ENCODE measurements at regions not wholly inside any gene's neighbourhood (a gene's known extent, or its start where the extent isn't known, plus 50 kb on each side); places are given as distances from the start of the nearest gene placed in this dataset.

DNA sequence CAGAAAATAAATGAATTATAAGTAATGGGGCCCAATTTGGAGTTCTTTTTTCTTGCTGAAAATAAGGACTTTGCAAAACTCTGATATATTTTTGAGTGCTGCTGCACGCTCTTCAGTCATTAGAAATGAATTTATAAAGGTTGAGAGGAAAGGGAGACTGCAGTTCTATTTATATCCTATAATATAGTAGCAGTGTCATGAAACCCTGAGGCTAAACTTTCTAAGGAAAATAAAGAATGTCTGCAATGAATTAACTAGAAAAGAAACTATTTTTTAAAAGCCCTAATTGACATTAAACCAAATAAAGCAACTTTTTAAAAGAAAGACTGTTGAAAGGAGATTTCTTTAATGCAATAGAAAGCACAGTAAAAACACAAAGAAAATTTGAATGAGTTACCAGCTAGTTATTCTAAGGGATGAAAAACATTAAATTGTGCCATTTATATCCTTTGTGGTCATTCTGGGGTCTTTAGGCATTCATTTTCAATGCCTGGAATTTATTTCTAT, 1072.8 kb upstream of the TMEFF2 start:
- H3K4me3 ChIP-seq (ENCODE audit: low read length): no peak overlapping the region
- no peak overlapping the region for H3K9ac ChIP-seq (ENCODE audit: low read length)
- no peak overlapping the region for H2AFZ ChIP-seq (ENCODE audit: low read length)
- H3K9me3 ChIP-seq (ENCODE audit: low read length): peaks cover 16% of the 10 kb centered on the region
- H3K27ac ChIP-seq (ENCODE audit: low read length): no peak overlapping the region
- no peak for DNase-seq
- no peaks in the 10 kb centered on the region for H3K79me2 ChIP-seq (ENCODE audit: low read length)
- no peaks in the 10 kb centered on the region for H3K27me3 ChIP-seq (ENCODE audit: low read length)
- H3K9me2 ChIP-seq (replicated peaks; ENCODE audit: insufficient read depth, low read length): no peaks in the 10 kb centered on the region
- no peaks in the 10 kb centered on the region for H3K4me1 ChIP-seq (ENCODE audit: low read length)
- no peaks in the 10 kb centered on the region for H3K36me3 ChIP-seq (ENCODE audit: insufficient read depth, low read length)
- H3K4me2 ChIP-seq (ENCODE audit: low read depth, low read length, poor library complexity, severe bottlenecking): no peak overlapping the region
- no peaks in the 10 kb centered on the region for H4K20me1 ChIP-seq (ENCODE audit: insufficient read depth, low read depth, low read length)

DNA sequence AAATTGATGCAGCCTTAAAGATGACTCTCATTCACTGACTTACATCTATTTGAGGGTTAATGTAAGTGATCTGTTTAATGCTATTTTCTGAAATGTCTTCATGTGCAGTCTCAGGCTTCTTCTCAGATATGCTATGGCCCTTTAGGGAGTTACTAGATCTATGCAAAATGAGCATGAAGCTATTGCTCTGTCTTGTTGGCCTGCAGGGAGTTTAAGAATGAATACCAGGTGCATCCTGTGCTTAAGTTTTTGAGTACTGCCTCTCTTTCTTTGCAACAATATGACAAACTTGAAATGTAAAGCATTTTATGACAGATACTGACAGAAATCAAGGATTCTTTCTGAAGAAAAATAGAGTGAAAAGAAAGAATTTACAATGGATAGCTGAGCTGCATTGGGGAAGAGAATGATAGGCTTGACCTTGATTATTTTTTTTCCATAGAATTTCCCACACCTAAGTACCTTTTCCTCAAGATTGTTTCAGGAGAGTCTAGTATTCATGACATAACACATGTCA, 1058.3 kb upstream of the TMEFF2 start:
- H3K27me3 ChIP-seq (ENCODE audit: low read length): no peaks in the 10 kb centered on the region
- no peaks in the 10 kb centered on the region; the same call in 1 of the 2 replicates for H3K4me1 ChIP-seq (ENCODE audit: low read length)
- no peak for DNase-seq
- no peaks in the 10 kb centered on the region for H3K9me2 ChIP-seq (replicated peaks; ENCODE audit: insufficient read depth, low read length)
- H3K9ac ChIP-seq (ENCODE audit: low read length): no peak overlapping the region
- H2AFZ ChIP-seq (ENCODE audit: low read length): no peak overlapping the region
- no peaks in the 10 kb centered on the region for H4K20me1 ChIP-seq (ENCODE audit: insufficient read depth, low read depth, low read length)
- H3K79me2 ChIP-seq (ENCODE audit: low read length): no peaks in the 10 kb centered on the region
- no peak overlapping the region for H3K27ac ChIP-seq (ENCODE audit: low read length)
- H3K9me3 ChIP-seq (ENCODE audit: low read length): peaks cover 21% of the 10 kb centered on the region
- no peaks in the 10 kb centered on the region for H3K36me3 ChIP-seq (ENCODE audit: insufficient read depth, low read length)
- no peak overlapping the region for H3K4me3 ChIP-seq (ENCODE audit: low read length)
- H3K4me2 ChIP-seq (ENCODE audit: low read depth, low read length, poor library complexity, severe bottlenecking): no peak overlapping the region

DNA sequence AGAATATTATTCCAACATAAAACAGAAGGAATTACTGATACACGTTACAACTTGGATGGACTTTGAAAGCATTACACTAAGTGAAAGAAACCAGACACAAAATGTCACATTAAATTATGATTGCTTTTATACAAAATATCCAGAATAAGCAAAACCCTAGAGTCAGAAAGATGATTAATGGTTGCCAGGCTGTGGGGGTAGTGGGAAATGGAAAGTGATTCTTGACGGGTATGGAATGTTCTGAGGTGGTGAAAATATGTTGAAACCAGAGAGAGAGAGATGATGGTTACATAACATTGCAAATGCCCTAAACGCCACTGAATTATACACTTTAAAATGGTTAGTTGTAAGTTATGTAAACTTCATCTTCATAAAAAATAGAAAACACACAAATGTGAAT, 1057.2 kb upstream of the TMEFF2 start:
- Histone ChIP-seq H3K4me3 (ENCODE audit: low read length) (no peak overlapping the region), H3K9ac (ENCODE audit: low read length) (no peak overlapping the region), H3K79me2 (ENCODE audit: low read length) (no peaks in the 10 kb centered on the region), H3K27ac (ENCODE audit: low read length) (no peak overlapping the region), H2AFZ (ENCODE audit: low read length) (no peak overlapping the region), H3K4me2 (ENCODE audit: low read depth, low read length, poor library complexity, severe bottlenecking) (no peak overlapping the region), H3K9me2 (replicated peaks; ENCODE audit: insufficient read depth, low read length) (no peaks in the 10 kb centered on the region), H3K36me3 (ENCODE audit: insufficient read depth, low read length) (no peaks in the 10 kb centered on the region), H3K9me3 (ENCODE audit: low read length) (peaks cover 19% of the 10 kb centered on the region), H3K27me3 (ENCODE audit: low read length) (no peaks in the 10 kb centered on the region), H3K4me1 (ENCODE audit: low read length) (no peaks in the 10 kb centered on the region; the same call in 1 of the 2 replicates), H4K20me1 (ENCODE audit: insufficient read depth, low read depth, low read length) (no peaks in the 10 kb centered on the region)
- DNase-seq: no peak

DNA sequence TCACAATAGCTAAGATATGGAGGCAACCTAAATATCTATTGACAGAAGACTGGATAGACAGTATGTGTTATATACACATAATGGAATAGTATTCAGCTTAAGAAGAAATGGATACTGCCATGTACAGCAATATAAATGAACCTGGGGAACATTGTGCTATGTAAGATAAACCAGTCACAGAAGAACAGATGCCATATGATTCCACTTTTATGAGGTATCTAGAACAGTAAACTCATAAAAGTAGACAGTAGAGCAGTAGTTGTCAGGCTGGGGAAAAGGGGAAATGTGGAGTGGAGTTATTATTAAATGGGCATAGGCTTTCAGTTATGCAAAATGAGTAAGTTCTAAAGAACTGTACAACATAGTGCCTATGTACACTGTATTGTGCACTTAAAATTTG, 1055.7 kb upstream of the TMEFF2 start:
- Histone ChIP-seq H3K36me3 (ENCODE audit: insufficient read depth, low read length) (no peaks in the 10 kb centered on the region), H2AFZ (ENCODE audit: low read length) (no peak overlapping the region), H3K9ac (ENCODE audit: low read length) (no peak overlapping the region), H3K4me3 (ENCODE audit: low read length) (no peak overlapping the region), H3K4me2 (ENCODE audit: low read depth, low read length, poor library complexity, severe bottlenecking) (no peak overlapping the region), H3K4me1 (ENCODE audit: low read length) (no peaks in the 10 kb centered on the region; the same call in 1 of the 2 replicates), H3K9me2 (replicated peaks; ENCODE audit: insufficient read depth, low read length) (no peaks in the 10 kb centered on the region), H3K27me3 (ENCODE audit: low read length) (no peaks in the 10 kb centered on the region), H4K20me1 (ENCODE audit: insufficient read depth, low read depth, low read length) (no peaks in the 10 kb centered on the region), H3K79me2 (ENCODE audit: low read length) (no peaks in the 10 kb centered on the region), H3K27ac (ENCODE audit: low read length) (no peak overlapping the region), H3K9me3 (ENCODE audit: low read length) (peaks cover 19% of the 10 kb centered on the region)
- no peak for DNase-seq

DNA sequence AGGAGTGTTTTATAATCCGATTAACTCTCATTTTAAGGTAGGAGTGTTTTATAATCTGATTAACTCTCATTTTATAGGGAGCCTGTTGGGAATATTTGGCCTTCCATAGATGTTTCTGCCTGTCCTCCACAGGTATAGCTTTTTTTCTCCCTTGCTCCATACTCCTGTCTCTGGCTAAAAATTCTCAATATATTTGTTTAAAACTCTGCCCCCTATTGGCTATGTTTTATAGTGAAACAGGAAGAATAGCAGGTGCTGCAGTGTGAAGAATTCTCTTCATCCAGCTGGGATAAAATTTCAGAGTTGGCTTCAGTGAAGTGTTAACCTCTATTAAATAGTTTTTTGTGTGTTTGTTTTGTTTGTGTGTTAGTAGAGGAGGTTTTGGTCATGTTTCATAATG, 1046.0 kb upstream of the TMEFF2 start:
- Histone ChIP-seq H3K4me3 (ENCODE audit: low read length) (no peak overlapping the region), H3K4me2 (ENCODE audit: low read depth, low read length, poor library complexity, severe bottlenecking) (no peak overlapping the region), H3K9ac (ENCODE audit: low read length) (no peak overlapping the region), H2AFZ (ENCODE audit: low read length) (no peak overlapping the region), H3K9me2 (replicated peaks; ENCODE audit: insufficient read depth, low read length) (no peaks in the 10 kb centered on the region), H3K36me3 (ENCODE audit: insufficient read depth, low read length) (no peaks in the 10 kb centered on the region), H3K79me2 (ENCODE audit: low read length) (no peaks in the 10 kb centered on the region), H3K9me3 (ENCODE audit: low read length) (peaks cover 20% of the 10 kb centered on the region), H3K4me1 (ENCODE audit: low read length) (no peaks in the 10 kb centered on the region), H4K20me1 (ENCODE audit: insufficient read depth, low read depth, low read length) (no peaks in the 10 kb centered on the region), H3K27me3 (ENCODE audit: low read length) (no peaks in the 10 kb centered on the region), H3K27ac (ENCODE audit: low read length) (no peak overlapping the region)
- DNase-seq: no peak

DNA sequence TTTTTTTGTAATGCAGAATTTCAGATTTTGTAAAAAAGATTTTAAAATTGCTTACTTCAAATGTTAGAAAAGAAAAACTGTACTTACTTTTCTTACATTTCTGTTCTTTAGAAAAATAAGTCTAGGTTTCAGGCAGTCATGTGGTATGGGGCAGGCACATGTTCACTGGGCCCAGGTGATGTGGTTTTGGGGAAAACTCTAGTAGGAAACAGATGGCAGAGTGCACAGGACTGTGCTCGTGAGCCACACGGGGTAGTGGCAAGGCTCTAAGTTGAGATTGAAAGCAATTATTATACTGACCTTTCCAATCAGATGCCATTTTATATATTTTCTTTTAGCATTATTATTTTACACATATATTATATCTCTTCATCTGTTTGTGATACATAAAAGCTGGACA, 1036.9 kb upstream of the TMEFF2 start:
- H3K4me3 ChIP-seq (ENCODE audit: low read length): no peak overlapping the region
- H3K79me2 ChIP-seq (ENCODE audit: low read length): no peaks in the 10 kb centered on the region
- no peak overlapping the region for H3K27ac ChIP-seq (ENCODE audit: low read length)
- H4K20me1 ChIP-seq (ENCODE audit: insufficient read depth, low read depth, low read length): no peaks in the 10 kb centered on the region
- H3K9ac ChIP-seq (ENCODE audit: low read length): no peak overlapping the region
- no peak overlapping the region for H3K4me2 ChIP-seq (ENCODE audit: low read depth, low read length, poor library complexity, severe bottlenecking)
- DNase-seq: no peak
- peaks cover 32% of the 10 kb centered on the region for H3K9me3 ChIP-seq (ENCODE audit: low read length)
- H3K27me3 ChIP-seq (ENCODE audit: low read length): no peaks in the 10 kb centered on the region
- H3K4me1 ChIP-seq (ENCODE audit: low read length): no peaks in the 10 kb centered on the region
- no peak overlapping the region for H2AFZ ChIP-seq (ENCODE audit: low read length)
- H3K9me2 ChIP-seq (replicated peaks; ENCODE audit: insufficient read depth, low read length): no peaks in the 10 kb centered on the region
- H3K36me3 ChIP-seq (ENCODE audit: insufficient read depth, low read length): no peaks in the 10 kb centered on the region

DNA sequence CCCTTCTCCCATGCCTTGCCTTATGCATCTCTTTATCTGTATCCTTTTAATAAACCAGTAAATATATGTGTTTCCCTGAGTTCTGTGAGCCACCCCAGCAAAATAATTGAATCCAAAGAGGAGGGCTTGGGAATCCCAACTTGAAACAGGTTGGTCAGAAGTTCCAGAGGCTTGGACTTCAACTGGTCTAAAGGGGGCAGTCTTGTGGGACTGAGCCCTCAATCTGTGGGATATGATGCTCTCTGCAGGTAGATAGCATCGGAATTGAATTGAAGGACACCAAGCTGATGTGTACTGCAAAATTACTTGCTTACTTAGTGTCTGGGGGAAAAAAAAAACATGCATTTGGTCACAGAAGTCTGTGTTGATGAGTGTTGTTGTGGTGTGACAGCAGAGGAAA, 1033.5 kb upstream of the TMEFF2 start:
- DNase-seq: no peak
- Histone ChIP-seq H3K4me3 (ENCODE audit: low read length) (no peak overlapping the region), H3K4me2 (ENCODE audit: low read depth, low read length, poor library complexity, severe bottlenecking) (no peak overlapping the region)

DNA sequence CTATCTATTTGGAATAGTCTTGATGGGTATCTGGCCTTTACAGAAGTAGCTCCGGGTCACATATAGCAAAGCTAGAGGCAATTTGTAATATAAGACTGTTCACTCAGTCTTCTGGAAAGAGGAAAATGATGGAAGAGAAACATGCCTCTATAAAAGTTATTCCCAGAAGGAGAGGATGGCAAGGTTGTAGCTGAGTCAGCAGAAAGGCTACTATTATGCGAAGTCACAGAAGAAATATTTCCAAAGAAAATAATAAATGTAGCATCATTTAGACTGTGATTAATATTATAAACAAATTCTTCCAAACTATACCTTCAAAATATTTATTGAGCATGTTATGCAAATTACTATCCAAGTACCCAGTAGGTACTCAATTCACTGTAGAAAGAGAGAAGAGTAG, 1027.7 kb upstream of the TMEFF2 start:
- no peak overlapping the region for H3K4me2 ChIP-seq (ENCODE audit: low read depth, low read length, poor library complexity, severe bottlenecking)
- H3K4me1 ChIP-seq (ENCODE audit: low read length): no peaks in the 10 kb centered on the region
- H3K27ac ChIP-seq (ENCODE audit: low read length): no peak overlapping the region
- H3K9me2 ChIP-seq (replicated peaks; ENCODE audit: insufficient read depth, low read length): no peaks in the 10 kb centered on the region
- H3K4me3 ChIP-seq (ENCODE audit: low read length): no peak overlapping the region
- DNase-seq: no peak
- H3K79me2 ChIP-seq (ENCODE audit: low read length): no peaks in the 10 kb centered on the region
- no peaks in the 10 kb centered on the region for H3K36me3 ChIP-seq (ENCODE audit: insufficient read depth, low read length)
- H3K27me3 ChIP-seq (ENCODE audit: low read length): no peaks in the 10 kb centered on the region
- no peaks in the 10 kb centered on the region for H4K20me1 ChIP-seq (ENCODE audit: insufficient read depth, low read depth, low read length)
- H3K9me3 ChIP-seq (ENCODE audit: low read length): peaks cover 14% of the 10 kb centered on the region
- no peak overlapping the region for H3K9ac ChIP-seq (ENCODE audit: low read length)
- no peak overlapping the region for H2AFZ ChIP-seq (ENCODE audit: low read length)

More for the DNA sequence above, 1033.5 kb upstream of the TMEFF2 start:
- no peaks in the 10 kb centered on the region for H3K27me3 ChIP-seq (ENCODE audit: low read length)
- no peak overlapping the region for H3K9ac ChIP-seq (ENCODE audit: low read length)
- no peaks in the 10 kb centered on the region for H4K20me1 ChIP-seq (ENCODE audit: insufficient read depth, low read depth, low read length)
- H3K9me3 ChIP-seq (ENCODE audit: low read length): peaks cover 24% of the 10 kb centered on the region
- H3K79me2 ChIP-seq (ENCODE audit: low read length): no peaks in the 10 kb centered on the region
- no peaks in the 10 kb centered on the region for H3K4me1 ChIP-seq (ENCODE audit: low read length)
- no peaks in the 10 kb centered on the region for H3K9me2 ChIP-seq (replicated peaks; ENCODE audit: insufficient read depth, low read length)
- no peaks in the 10 kb centered on the region for H3K36me3 ChIP-seq (ENCODE audit: insufficient read depth, low read length)
- H3K27ac ChIP-seq (ENCODE audit: low read length): no peak overlapping the region
- H2AFZ ChIP-seq (ENCODE audit: low read length): no peak overlapping the region

Measured in Karpas-422 (cell line).